ENCODE measurements at regions not wholly inside any gene's neighbourhood (a gene's known extent, or its start where the extent isn't known, plus 50 kb on each side); places are given as distances from the start of the nearest gene placed in this dataset.

GRCh38 chr4:10296730-10297129 lies 160.5 kb downstream of the ZNF518B start:
- DNase-seq: no peak
- Histone ChIP-seq H2BK5ac (ENCODE audit: insufficient read length, low read length) (no peak overlapping the region), H4K20me1 (ENCODE audit: control insufficient read depth, insufficient read depth, insufficient read length) (no peaks in the 10 kb centered on the region), H3K9me3 (ENCODE audit: control insufficient read depth, low read depth, low read length) (no peaks in the 10 kb centered on the region), H3K18ac (ENCODE audit: insufficient read length, low read depth, low read length) (no peak overlapping the region), H3K79me1 (ENCODE audit: insufficient read depth, low read depth, low read length, poor library complexity, severe bottlenecking) (no peaks in the 10 kb centered on the region), H2AK5ac (ENCODE audit: insufficient read length, low read length) (no peak overlapping the region), H3K14ac (ENCODE audit: insufficient read depth, low read length) (no peak overlapping the region), H2BK20ac (ENCODE audit: low read depth, low read length, poor library complexity, severe bottlenecking) (no peak overlapping the region), H3K4ac (ENCODE audit: low read depth, low read length) (no peak overlapping the region), H2BK15ac (ENCODE audit: low read depth, low read length) (no peak overlapping the region), H2BK120ac (ENCODE audit: low read depth, low read length, poor library complexity, severe bottlenecking) (no peak overlapping the region), H3K27me3 (ENCODE audit: insufficient read depth, low read length) (no peaks in the 10 kb centered on the region), H2AFZ (ENCODE audit: low read length) (no peak overlapping the region), H3K79me2 (ENCODE audit: insufficient read depth, low read length) (no peaks in the 10 kb centered on the region), H3K9ac (ENCODE audit: extremely low read depth, insufficient read length, low read length) (no peak overlapping the region), H4K91ac (ENCODE audit: insufficient read length, low read depth, low read length) (no peak overlapping the region), H2BK12ac (ENCODE audit: insufficient read length, low read depth, low read length) (no peak overlapping the region), H3K4me2 (ENCODE audit: insufficient read depth, insufficient read length, low read length) (no peak overlapping the region), H3K4me1 (ENCODE audit: insufficient read depth, low read length) (peaks cover 9% of the 10 kb centered on the region; the same call in 1 of the 2 replicates), H3T11ph (ENCODE audit: low read length) (no peak overlapping the region), H4K5ac (ENCODE audit: insufficient read length, low read depth, low read length) (no peak overlapping the region), H3K27ac (ENCODE audit: insufficient read length, low read depth, low read length) (no peak overlapping the region), H3K23me2 (ENCODE audit: insufficient read length, low read depth, low read length, poor library complexity, severe bottlenecking) (no peaks in the 10 kb centered on the region), H4K8ac (replicated peaks; ENCODE audit: insufficient read length, low read depth, low read length) (no peak overlapping the region), H3K56ac (ENCODE audit: insufficient read length, low read depth, low read length) (no peak overlapping the region), H3K23ac (ENCODE audit: insufficient read length, low read depth, low read length) (no peak overlapping the region)
- no peaks in the 10 kb centered on the region for H3K9me3 Mint-ChIP-seq
- H3K27ac Mint-ChIP-seq: no peak overlapping the region
- H3K36me3 Mint-ChIP-seq (ENCODE audit: insufficient read depth in 1 of 3, low read depth in 3 of 3): no peaks in the 10 kb centered on the region
- no CpG with 5 or more reads among the region's 3 CpGs for WGBS (ENCODE audit: extremely low coverage, insufficient read length, low lambda C conversion rate)
- TF ChIP-seq, protein P1, sequence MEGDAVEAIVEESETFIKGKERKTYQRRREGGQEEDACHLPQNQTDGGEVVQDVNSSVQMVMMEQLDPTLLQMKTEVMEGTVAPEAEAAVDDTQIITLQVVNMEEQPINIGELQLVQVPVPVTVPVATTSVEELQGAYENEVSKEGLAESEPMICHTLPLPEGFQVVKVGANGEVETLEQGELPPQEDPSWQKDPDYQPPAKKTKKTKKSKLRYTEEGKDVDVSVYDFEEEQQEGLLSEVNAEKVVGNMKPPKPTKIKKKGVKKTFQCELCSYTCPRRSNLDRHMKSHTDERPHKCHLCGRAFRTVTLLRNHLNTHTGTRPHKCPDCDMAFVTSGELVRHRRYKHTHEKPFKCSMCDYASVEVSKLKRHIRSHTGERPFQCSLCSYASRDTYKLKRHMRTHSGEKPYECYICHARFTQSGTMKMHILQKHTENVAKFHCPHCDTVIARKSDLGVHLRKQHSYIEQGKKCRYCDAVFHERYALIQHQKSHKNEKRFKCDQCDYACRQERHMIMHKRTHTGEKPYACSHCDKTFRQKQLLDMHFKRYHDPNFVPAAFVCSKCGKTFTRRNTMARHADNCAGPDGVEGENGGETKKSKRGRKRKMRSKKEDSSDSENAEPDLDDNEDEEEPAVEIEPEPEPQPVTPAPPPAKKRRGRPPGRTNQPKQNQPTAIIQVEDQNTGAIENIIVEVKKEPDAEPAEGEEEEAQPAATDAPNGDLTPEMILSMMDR (conservative IDR thresholded peaks at IDR 0.05): no peak
- H3K4me3 Mint-ChIP-seq: no peak overlapping the region
- peaks cover 44 to 54% of the 10 kb centered on the region in 2 experiments for H3K4me1 Mint-ChIP-seq
- no peaks in the 10 kb centered on the region; the same call in 1 of the 2 replicates for H3K27me3 Mint-ChIP-seq (ENCODE audit: low read depth)
